ENCODE measurements at regions not wholly inside any gene's neighbourhood (a gene's known extent, or its start where the extent isn't known, plus 50 kb on each side); places are given as distances from the start of the nearest gene placed in this dataset.

DNA sequence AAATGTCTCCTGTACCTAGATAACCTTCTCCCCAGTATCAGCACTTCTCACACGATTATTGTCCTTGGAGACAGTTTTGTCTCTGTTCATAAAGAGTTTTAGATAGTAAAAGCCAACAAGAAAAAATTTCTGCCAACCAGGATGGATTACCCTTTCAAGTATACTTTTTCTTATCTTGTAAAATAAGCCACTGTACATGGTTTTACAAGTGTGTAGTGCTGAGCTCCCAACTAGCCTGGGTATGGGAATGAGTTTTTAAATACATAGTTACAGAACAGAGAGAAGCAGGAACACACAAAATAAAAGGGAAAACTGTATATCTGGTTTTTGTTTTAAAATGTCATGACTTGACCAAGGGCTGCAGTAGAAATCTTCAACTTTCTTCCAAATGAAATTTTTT lies 76.7 kb downstream of the C18orf54 start:
- no peaks in the 10 kb centered on the region for H3K9me3 ChIP-seq (ENCODE audit: control insufficient read depth, insufficient read depth, low read length)
- no peaks in the 10 kb centered on the region for H3K36me3 ChIP-seq (ENCODE audit: control insufficient read depth, insufficient read depth, low read length)
- H2AK5ac ChIP-seq (ENCODE audit: low read depth, low read length), result no peak overlapping the region
- WGBS, 2 experiments (ENCODE audit: extremely low coverage in 2 of 2, insufficient read length in 1 of 2), result no CpG with 5 or more reads among the region's 1 CpG
- in situ Hi-C loops (cut with MboI; ENCODE audit: low sequenced_read_pairs), result loop anchor here (25.0 kb wide), 1 partner anchor 778 kb away; no protein-coding TSS in a partner anchor
- H3K4ac ChIP-seq (ENCODE audit: low read depth, low read length), result no peak overlapping the region
- no peak overlapping the region for H3K18ac ChIP-seq (ENCODE audit: low read depth, low read length)
- no peak overlapping the region for H2BK5ac ChIP-seq (ENCODE audit: low read depth, low read length, poor library complexity, severe bottlenecking)
- H3K9ac ChIP-seq (ENCODE audit: low read depth, low read length), result no peak overlapping the region
- H4K20me1 ChIP-seq (ENCODE audit: insufficient read depth, low read length), result no peaks in the 10 kb centered on the region
- no peak overlapping the region for H3K4me3 ChIP-seq (ENCODE audit: insufficient read depth, low read depth, low read length)
- no peak for DNase-seq
- no peaks in the 10 kb centered on the region for H3K79me1 ChIP-seq (ENCODE audit: low read depth in 1 of 2, low read length in 2 of 2)
- intact Hi-C loops (cut with micrococcal nuclease), result no loop called here
- POLR2A ChIA-PET (ENCODE audit: unreplicated experiment), result no interaction called here
- H4K91ac ChIP-seq (ENCODE audit: insufficient read depth, low read depth, low read length), result no peak overlapping the region
- H3K27me3 ChIP-seq (ENCODE audit: control insufficient read depth, insufficient read depth, low read length), result 0 out of 2 replicates have a peak, but pooled peaks cover 2% of the 10 kb centered on the region
- H3K27ac ChIP-seq (ENCODE audit: insufficient read depth, low read length), result no peak overlapping the region
- no peaks in the 10 kb centered on the region for H3K4me1 ChIP-seq (ENCODE audit: control insufficient read depth, insufficient read depth, low read length)
- H3K14ac ChIP-seq (replicated peaks; ENCODE audit: low read depth, low read length), result no peak overlapping the region
- no peak overlapping the region for H2BK20ac ChIP-seq (ENCODE audit: low read depth, low read length)
- CTCF ChIA-PET, result no interaction called here
- BruUV-seq (replicated peaks), result no TSS peak
- no peak overlapping the region for H4K5ac ChIP-seq (ENCODE audit: low read depth, low read length)
- no peak overlapping the region for H4K8ac ChIP-seq (ENCODE audit: low read depth in 2 of 2, low read length in 2 of 2)
- dilution Hi-C loops (cut with HindIII; ENCODE audit: low sequenced_read_pairs, unreplicated experiment), result no loop called here
- no peak for ATAC-seq (ENCODE audit: low read depth)
- no peak overlapping the region for H2BK15ac ChIP-seq (ENCODE audit: low read depth, low read length)
- H3K56ac ChIP-seq (ENCODE audit: extremely low read depth, insufficient read depth, low read length), result no peak overlapping the region
- H3K9me1 ChIP-seq (ENCODE audit: insufficient read depth, low read length), result no peaks in the 10 kb centered on the region
- H3K23ac ChIP-seq (ENCODE audit: low read depth, low read length), result no peak overlapping the region
- no peak overlapping the region for H2AK9ac ChIP-seq (replicated peaks; ENCODE audit: low read depth, low read length, poor library complexity)
- no peak overlapping the region for H2BK120ac ChIP-seq (ENCODE audit: low read depth, low read length)
- TF ChIP-seq MAFK (IDR thresholded peaks at IDR 0.05; ENCODE audit: low read depth, low read length), result no peak
- no peak for TF ChIP-seq RFX5 (IDR thresholded peaks at IDR 0.05; ENCODE audit: low read depth, low read length)
- TF ChIP-seq RCOR1 (IDR thresholded peaks at IDR 0.05; ENCODE audit: insufficient replicate concordance, low read length), result no peak
- TF ChIP-seq POLR2A (IDR thresholded peaks at IDR 0.05; ENCODE audit: low read depth, low read length), result no peak
- TF ChIP-seq RAD21 (IDR thresholded peaks at IDR 0.05; ENCODE audit: low read length), result no peak
- TF ChIP-seq, protein P1, sequence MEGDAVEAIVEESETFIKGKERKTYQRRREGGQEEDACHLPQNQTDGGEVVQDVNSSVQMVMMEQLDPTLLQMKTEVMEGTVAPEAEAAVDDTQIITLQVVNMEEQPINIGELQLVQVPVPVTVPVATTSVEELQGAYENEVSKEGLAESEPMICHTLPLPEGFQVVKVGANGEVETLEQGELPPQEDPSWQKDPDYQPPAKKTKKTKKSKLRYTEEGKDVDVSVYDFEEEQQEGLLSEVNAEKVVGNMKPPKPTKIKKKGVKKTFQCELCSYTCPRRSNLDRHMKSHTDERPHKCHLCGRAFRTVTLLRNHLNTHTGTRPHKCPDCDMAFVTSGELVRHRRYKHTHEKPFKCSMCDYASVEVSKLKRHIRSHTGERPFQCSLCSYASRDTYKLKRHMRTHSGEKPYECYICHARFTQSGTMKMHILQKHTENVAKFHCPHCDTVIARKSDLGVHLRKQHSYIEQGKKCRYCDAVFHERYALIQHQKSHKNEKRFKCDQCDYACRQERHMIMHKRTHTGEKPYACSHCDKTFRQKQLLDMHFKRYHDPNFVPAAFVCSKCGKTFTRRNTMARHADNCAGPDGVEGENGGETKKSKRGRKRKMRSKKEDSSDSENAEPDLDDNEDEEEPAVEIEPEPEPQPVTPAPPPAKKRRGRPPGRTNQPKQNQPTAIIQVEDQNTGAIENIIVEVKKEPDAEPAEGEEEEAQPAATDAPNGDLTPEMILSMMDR (conservative IDR thresholded peaks at IDR 0.05; ENCODE audit: low read depth, low read length), result no peak
- no peak for TF ChIP-seq NFE2L2 (IDR thresholded peaks at IDR 0.05; ENCODE audit: low read depth, low read length)
- TF ChIP-seq BHLHE40 (IDR thresholded peaks at IDR 0.05; ENCODE audit: low read depth, low read length), result no peak
- TF ChIP-seq, protein P2, sequence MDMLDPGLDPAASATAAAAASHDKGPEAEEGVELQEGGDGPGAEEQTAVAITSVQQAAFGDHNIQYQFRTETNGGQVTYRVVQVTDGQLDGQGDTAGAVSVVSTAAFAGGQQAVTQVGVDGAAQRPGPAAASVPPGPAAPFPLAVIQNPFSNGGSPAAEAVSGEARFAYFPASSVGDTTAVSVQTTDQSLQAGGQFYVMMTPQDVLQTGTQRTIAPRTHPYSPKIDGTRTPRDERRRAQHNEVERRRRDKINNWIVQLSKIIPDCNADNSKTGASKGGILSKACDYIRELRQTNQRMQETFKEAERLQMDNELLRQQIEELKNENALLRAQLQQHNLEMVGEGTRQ (IDR thresholded peaks at IDR 0.05; ENCODE audit: low read depth, low read length), result no peak
- no peak for TF ChIP-seq CEBPB (IDR thresholded peaks at IDR 0.05; ENCODE audit: low read depth, low read length)
- no peak for TF ChIP-seq CHD1 (IDR thresholded peaks at IDR 0.05; ENCODE audit: low read depth, low read length)
- no peak for TF ChIP-seq MAZ (IDR thresholded peaks at IDR 0.05; ENCODE audit: borderline replicate concordance, low read depth, low read length)
- TF ChIP-seq SMC3 (IDR thresholded peaks at IDR 0.05; ENCODE audit: low read depth, low read length), result no peak
- no peak for TF ChIP-seq MXI1 (IDR thresholded peaks at IDR 0.05; ENCODE audit: borderline replicate concordance, low read depth, low read length)
- TF ChIP-seq, protein P3, sequence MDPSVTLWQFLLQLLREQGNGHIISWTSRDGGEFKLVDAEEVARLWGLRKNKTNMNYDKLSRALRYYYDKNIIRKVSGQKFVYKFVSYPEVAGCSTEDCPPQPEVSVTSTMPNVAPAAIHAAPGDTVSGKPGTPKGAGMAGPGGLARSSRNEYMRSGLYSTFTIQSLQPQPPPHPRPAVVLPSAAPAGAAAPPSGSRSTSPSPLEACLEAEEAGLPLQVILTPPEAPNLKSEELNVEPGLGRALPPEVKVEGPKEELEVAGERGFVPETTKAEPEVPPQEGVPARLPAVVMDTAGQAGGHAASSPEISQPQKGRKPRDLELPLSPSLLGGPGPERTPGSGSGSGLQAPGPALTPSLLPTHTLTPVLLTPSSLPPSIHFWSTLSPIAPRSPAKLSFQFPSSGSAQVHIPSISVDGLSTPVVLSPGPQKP (IDR thresholded peaks at IDR 0.05; ENCODE audit: borderline replicate concordance, low read depth, low read length), result no peak
- no peak for TF ChIP-seq FOS (IDR thresholded peaks at IDR 0.05; ENCODE audit: low read depth, low read length)
- H2AFZ ChIP-seq (replicated peaks; ENCODE audit: low read length, poor library complexity), result no peak overlapping the region
- H3K4me2 ChIP-seq (ENCODE audit: low read depth, low read length), result no peak overlapping the region
